BE2C (cell line): ENCODE measurements at regions not wholly inside any gene's neighbourhood (a gene's known extent, or its start where the extent isn't known, plus 50 kb on each side); places are given as distances from the start of the nearest gene placed in this dataset.

ENCODE experiments used
- DNase-seq: peaks from one replicate; pipeline ENCODE4 v3.0.0-alpha.2; 2020
- H3K27me3 ChIP-seq: fragments of 250-450 bp; sonication (Bioruptor Pico); 2 replicates; pipeline ENCODE4 v1.5.1; 2020; ENCODE audit warnings: mild to moderate bottlenecking
- H3K36me3 ChIP-seq: fragments of 250-450 bp; sonication (Bioruptor Pico); 2 replicates; pipeline ENCODE4 v1.5.1; 2020; ENCODE audit warnings: mild to moderate bottlenecking
- H3K4me1 ChIP-seq: fragments of 250-450 bp; sonication (Bioruptor Pico); 2 replicates; pipeline ENCODE4 v1.5.1; 2020
- H3K4me3 ChIP-seq: 2 replicates; pipeline ENCODE4 v1.5.1; 2011; ENCODE audit warnings: low read depth, low read length
- H3K9me3 ChIP-seq: fragments of 250-450 bp; sonication (Bioruptor Pico); 2 replicates; pipeline ENCODE4 v1.5.1; 2020
- CTCF ChIP-seq: IDR thresholded peaks from 2 replicates; pipeline ENCODE4 v1.5.1; 2012; ENCODE audit warnings: mild to moderate bottlenecking, low read depth, low read length

- Histone ChIP-seq H3K36me3 (no peaks in the 10 kb centered on the region), H3K4me3 (no peak overlapping the region), H3K4me1 (no peaks in the 10 kb centered on the region), H3K27me3 (no peaks in the 10 kb centered on the region), H3K9me3 (no peaks in the 10 kb centered on the region)
- no peak for TF ChIP-seq CTCF
- DNase-seq = no peak
Measured at GRCh38 chr16:86073103-86073625, 174.2 kb downstream of the IRF8 start.

DNA sequence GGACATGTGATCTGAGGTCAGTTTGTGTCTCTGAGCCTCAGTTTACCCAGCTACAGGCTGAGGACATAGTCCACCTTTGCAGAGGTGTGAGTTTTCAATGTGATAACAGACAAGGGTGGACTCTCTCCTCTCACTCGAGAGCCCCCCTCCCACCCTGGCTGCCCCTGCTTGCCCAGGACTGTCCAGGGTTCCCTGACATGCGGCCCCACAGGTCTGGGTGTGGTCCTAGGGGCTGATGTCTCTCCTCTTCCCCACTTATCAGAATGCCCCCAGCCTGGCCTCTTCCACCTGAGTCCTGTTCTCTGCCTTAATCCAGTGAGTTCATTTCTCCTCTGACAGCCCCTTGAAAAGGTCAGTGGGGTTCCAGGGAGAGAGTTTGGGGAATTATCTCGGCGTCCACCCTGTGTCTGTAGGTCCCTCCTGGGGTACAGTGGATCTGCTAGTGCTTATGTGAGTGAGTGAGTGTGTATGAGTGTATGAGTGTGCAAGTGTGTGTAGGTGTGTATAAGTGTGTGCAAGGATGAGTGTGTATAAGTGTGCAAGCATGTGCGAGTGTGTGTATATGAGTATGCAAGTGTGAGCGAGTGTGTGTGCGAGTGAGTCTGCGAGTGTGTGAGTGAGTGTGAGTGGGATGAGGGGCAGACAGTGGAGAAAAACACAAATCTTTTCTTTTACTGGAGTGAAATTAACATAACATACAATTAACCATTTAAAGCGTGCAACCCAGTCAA lies 175.0 kb downstream of the IRF8 start:
- no peak for TF ChIP-seq CTCF
- no peaks in the 10 kb centered on the region for H3K9me3 ChIP-seq
- no peak overlapping the region for H3K4me3 ChIP-seq
- H3K27me3 ChIP-seq = no peaks in the 10 kb centered on the region
- no peak for DNase-seq
- no peaks in the 10 kb centered on the region for H3K36me3 ChIP-seq
- no peaks in the 10 kb centered on the region for H3K4me1 ChIP-seq

- Histone ChIP-seq H3K9me3 (no peaks in the 10 kb centered on the region), H3K36me3 (no peaks in the 10 kb centered on the region), H3K4me3 (no peak overlapping the region), H3K27me3 (no peaks in the 10 kb centered on the region), H3K4me1 (no peaks in the 10 kb centered on the region)
- no peak for TF ChIP-seq CTCF
- DNase-seq = no peak
Measured at GRCh38 chr16:86074651-86075487, 175.9 kb downstream of the IRF8 start.

DNA sequence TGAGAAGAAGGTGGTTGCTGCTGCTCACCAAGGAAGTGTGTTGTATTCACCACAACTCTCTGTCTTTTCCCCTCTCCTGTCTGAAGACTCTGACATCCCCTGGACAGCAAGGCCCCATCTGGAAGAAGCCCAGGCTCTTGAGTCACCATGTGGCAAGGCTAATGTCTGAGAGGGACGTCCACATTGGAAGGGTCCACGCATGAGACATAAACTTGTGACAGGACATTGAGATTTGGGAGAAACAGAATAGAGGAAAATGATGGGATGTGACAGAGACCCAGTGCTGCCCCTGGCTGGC lies 176.5 kb downstream of the IRF8 start:
- DNase-seq = no peak

DNA sequence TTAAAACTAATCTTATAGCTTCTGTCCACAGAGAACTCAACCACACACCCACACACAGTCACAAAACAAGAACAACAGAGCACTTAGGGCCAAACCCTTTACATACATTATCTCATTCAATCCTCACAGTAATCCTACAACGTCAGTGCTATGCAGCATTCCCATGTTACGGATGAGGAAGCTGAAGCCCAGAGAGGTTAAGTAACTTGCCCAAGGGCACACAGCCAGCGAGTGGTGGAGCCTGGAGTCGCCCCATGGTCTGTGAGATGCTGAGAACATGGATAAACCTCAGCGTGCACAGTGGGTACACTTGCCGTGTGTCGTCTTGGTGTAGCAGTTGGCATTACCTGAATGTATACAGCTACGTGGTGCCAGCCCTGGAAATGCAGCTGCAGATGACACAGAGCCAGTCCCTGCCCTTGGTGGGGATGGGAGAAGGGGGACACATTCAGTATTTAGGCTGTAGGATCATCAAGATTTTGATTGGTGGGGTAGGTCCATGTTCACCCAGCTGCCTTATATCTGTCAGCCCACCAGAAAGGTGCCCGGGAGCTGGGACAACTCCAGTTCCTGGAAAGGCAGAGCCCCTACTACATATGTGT lies 177.0 kb downstream of the IRF8 start:
- Histone ChIP-seq H3K4me1 (no peaks in the 10 kb centered on the region), H3K9me3 (no peaks in the 10 kb centered on the region), H3K27me3 (no peaks in the 10 kb centered on the region), H3K36me3 (no peaks in the 10 kb centered on the region), H3K4me3 (no peak overlapping the region)
- DNase-seq = no peak
- no peak for TF ChIP-seq CTCF

More for the DNA sequence above, 176.5 kb downstream of the IRF8 start:
- H3K36me3 ChIP-seq = no peaks in the 10 kb centered on the region
- no peaks in the 10 kb centered on the region for H3K9me3 ChIP-seq
- TF ChIP-seq CTCF = no peak
- H3K4me1 ChIP-seq = no peaks in the 10 kb centered on the region
- no peak overlapping the region for H3K4me3 ChIP-seq
- no peaks in the 10 kb centered on the region for H3K27me3 ChIP-seq
